SHP77 (cell line): ENCODE measurements at regions not wholly inside any gene's neighbourhood (a gene's known extent, or its start where the extent isn't known, plus 50 kb on each side); places are given as distances from the start of the nearest gene placed in this dataset.

Experiments used
- DNase-seq, 2 experiments: peaks; one replicate each; lab custom pipeline; 2025; lab: John Stamatoyannopoulos, UW

DNA sequence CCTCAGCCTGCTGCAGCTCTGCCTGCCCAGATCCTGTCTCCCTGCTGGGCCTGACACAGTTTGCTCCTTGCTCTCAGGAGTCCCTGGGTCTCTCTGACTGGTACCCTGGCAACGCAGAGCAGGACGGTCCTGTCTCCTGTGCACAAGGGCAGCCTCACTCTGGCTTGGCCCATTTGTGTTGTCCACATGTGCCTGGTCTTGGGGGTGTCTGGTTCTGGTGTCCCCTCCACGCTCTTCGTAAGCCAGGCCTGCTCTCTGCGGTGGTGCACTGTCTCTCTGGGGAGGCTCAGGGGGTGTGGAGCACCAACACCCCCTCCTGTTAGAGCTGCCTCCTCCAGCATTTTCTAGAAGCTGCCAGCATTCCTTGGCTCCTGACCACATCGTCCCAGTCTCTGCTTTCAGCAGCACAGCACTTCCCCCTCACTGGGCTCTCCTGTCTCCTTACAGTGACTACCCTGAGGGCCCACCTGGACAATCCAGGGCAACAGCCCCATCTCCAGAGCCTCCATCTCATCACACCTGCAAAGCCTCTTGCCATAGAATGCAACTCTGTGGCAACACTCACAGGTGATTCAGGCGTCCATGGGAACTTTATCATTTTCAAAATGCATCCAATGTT, 235.6 kb upstream of the HS6ST1 start:
- no peak for DNase-seq

DNA sequence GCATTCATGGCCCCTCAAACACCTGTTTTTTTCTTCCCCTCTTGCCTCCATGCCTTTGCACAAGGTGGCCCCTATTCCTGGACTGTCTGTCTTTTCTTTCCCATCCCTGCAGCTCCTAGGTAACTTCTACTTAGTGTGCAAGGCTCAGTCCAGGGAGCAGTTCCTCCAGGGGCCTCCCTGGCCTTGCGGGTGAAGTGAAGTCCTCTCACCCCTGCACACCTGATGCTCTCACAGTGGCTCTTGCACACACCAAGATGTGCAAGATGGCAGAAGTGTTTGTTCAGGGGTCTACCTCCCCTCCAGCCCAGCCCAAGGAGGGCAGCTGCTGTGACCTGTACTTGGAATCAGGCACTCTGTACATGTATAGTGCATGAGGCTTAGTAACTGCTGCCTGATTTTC, 236.8 kb upstream of the HS6ST1 start:
- no peak for DNase-seq

DNA sequence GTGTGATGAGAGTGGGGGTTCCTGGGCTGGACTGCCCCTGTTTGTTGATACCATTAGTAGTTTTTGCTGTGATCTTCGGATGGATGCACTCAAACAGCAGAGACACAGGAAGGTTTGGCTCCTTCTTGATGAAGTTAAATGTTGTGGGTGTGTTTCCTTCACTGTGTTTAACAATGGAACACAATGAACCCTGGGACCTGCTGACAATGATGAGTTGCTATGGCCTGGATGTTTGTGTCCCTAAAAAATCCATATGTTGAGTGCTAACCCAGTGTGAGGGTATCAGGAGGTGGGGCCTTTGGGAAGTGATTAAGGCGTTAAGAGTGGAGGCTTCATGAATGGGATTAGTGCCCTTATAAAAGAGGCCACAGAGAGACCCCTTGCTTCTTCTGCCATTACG, 237.4 kb upstream of the HS6ST1 start:
- DNase-seq = no peak

DNA sequence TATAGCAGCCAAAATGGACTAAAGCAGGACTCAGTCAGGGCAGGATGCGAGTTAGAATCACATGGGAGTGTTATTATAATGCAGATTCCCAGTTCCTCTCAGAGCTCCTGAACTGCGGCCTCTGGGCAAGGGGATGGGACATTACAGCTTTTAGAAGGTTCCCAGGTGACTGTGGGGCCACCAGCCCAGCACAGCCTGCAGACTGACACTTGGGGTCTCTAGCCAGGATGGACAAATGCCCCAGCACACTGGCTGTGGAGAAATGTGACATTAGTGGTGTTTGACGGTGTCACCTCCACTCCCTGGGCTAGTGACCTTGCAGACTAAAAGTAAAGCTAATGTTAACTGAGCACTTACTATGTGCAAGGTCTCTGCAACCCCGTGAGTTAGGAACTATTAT, 238.0 kb upstream of the HS6ST1 start:
- no peak for DNase-seq

DNA sequence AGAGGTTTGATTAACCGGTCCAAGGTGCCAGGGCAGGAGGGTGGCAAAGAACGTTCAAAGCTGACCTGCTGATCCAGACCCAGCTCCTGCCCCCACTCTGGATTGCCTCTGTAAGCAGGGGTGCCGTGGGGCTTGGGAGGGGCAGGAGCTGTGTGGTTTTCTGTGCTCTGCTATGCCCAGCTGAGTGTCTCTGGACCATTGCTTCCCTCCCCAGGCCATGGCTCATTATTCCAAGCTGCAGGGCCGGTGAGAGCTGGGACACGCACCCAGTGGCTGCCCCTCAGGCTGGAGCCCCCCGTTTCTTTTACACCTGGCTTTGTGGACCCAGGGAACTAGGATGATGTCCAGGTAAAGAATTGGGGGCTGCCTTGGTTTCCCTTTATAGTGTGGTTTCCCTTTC, 238.4 kb upstream of the HS6ST1 start:
- no peak for DNase-seq

DNA sequence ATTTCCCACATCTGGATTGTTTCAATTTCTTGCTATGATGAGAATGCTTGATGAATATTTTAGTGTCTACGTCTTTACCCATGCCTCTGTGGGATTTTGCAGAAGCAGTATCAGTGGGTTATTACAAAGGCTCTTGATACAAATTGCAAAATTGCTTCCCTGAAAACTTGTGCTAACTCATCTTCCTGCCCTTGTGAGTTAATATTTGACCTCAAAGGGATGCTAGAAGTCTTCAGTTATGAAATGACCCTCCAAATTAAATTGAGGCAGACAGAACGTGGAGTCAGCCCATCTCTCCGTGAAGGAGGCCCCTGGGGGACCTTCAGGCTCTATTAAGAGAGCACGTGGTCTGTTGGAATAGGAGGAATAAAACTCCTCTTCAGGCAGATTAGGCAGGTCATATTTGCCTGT, 239.2 kb upstream of the HS6ST1 start:
- no peak for DNase-seq

DNA sequence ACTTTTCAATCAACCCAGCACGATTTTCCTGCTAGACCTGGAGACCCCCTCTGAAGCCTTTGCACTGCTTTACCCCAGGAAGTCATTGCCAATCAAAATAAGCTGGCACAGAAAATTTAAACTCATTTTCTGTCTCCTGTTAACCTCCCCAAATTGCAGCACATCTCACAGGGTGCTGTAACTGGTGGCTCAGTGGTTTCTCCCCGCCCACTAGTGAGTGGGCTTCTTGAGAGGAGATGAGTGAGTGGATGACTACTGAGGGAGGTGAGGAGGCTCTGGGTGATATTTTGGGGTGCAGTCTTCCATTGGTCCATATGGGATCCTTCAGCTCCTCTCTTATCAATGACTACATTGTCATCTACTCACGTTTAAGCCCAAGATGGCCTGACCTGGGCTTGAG, 239.8 kb upstream of the HS6ST1 start:
- DNase-seq = no peak

DNA sequence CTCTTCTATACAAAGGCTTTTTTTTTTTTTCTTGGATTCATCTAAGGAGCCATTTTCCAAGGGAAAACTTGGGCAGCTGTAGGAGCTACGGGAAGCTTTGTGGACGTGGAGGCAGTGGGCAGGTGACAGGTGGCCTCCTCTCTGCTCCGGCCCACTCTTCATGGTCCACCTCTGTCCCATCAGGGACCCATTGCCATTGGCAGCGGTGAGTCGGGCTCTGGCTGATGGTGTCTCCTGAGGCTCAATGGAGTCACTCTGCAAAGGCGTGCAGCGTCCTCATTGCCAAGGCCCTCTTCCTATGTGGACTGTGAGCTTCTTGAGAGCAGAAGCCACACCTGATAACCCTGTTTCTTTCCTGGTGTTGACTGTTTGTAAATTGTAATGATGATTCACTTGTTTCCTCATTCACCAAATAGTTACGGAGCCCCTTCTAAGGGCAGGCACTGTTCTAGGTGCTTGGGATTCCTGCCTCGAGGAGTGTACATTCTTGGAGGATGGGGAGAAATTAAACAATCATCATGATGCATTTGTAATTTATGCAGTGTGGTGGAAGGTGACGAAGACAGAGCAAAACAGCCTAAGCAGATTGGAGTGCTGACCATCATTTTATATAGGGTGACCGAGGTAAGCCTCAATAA, 240.3 kb upstream of the HS6ST1 start:
- DNase-seq = no peak

DNA sequence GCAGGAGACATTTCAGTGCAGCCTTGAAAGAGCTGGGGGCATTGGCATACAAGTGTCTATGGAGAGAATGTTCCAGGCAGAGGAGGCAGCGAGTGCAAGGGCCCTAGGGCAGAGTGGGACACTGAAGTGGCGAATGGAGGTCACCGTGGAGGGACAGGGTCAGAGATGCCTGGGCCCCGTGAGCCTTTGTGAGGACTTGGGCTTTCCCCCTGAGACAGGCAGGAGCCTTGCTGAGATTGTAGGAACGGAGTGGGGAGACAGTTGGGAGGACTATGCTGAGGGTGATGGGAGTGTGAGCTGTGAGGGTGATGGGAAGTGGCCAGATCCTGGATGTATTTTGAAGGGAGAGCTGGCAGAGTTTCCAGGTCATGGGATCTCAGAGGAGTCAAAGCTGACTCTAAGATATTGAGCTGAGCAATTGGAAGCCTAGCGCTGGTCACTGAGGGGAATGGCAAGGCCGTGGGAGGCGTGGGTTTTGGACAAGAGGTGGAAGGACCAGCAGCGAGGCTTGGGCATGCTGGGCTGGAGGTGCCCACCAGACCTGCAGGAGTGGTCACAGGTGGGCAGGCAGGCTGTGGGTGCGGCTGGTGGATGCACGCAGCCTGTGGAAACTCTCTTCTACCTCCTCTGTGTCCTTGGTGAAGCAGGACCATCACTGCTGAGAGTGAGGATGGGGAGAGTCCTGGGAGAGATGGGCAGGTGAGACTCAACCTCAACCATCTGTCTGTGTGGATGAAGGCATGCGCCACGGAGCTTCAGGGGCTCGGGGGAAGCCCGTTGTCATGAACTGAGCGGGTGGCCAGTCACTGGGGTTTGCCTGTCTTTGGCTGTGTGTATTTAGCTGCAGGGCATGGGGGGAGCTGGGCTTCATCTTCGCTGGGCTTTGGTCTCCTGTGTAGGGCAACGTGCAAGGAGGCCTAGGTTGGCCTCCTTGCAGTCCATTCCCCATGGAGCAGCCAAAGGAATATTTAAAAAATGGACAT, 241.2 kb upstream of the HS6ST1 start:
- DNase-seq = no peak

DNA sequence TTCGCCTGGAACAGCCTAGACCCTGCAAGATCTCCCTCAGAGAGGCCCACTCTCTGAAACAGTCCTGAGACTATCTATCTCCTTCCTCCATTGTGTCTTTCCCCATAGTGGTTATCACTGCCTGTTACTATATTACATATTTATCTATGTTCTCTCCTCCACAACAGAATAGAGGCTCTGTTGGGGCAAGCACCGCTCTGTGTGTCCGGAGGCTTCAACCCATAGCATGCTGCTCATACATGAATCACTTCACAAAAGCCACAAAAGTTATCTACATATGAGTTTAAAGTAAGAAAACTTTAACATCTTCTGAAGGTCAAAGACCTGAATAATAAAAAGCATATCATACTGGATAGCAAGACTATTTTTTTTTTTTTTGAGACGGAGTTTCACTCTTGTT, 242.1 kb upstream of the HS6ST1 start:
- DNase-seq = no peak

DNA sequence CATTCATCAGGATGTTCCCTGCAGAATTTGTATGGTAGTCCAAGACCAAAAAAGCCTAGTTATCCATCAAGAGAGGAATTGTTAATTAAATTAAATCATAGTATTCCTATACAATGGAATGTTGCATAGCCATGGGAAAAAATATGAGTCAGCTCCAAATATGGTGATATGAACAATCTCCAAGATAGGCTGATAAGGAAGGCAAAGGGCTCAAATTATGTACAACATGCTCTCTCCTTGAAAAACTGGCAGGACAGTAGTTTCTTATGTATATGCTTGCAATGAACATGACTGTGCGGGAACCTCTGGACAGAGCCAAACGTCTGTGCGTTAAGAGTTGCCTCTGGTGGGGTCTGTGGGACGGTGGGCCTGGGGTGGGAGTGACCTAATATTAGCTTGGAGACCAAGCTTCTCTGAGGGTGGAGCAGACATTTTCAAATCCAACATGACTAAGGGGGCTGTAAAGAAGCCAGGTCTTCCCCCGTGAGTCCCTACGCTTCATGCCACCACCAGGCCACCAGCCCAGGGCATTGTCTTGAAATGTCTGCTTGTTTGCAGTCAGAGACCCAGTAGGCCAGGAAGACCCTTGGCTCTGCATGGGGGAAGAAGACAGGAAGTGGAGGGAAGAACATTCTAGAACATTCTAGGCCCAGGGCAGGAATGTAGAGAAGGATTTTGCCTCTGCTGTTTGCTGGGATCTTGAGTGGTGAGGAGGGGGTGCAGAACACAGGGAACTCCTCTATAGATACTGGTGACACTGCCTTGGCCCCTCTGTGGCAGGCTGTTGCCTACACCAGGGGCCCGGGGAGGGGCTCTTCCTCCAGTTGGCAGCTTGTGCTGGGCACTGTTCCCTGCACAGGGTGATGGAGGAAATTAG, 244.0 kb upstream of the HS6ST1 start:
- DNase-seq = no peak

DNA sequence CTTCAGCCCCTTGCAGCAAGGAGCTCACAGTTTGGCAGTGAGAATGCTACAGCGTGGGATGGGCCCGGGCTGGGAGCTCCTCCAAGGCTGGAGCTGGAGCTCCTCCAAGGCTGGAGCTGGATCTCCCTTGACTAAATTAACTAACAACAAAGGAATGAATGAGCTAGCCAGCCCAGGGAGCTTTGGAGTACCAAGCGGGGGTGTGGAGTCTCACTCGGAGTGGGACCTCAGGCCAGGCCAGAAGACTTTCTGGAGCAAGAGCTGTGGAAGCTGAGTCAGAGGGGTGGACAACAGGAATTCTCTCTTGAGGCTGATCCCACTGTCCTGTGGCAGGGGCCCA, 244.7 kb upstream of the HS6ST1 start:
- no peak for DNase-seq

DNA sequence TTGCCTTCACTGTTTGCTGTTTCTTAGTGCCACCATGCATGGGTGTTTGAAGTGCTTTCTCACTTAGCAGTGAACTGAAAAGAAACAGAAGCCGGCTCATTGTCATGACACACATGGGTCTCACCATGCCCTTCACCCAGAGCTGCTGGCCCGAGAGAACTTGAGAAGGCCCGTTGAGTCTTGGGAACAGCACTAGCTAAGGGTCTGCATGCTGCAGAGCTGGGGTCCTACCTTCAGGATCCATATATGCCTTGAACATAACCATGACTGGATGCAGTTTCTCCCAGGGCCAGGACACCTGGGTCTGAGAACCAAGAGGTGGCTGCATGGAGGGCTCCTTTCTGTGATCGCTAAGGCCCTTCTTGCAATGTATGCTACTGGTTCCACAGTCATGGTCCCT, 245.5 kb upstream of the HS6ST1 start:
- DNase-seq = no peak

DNA sequence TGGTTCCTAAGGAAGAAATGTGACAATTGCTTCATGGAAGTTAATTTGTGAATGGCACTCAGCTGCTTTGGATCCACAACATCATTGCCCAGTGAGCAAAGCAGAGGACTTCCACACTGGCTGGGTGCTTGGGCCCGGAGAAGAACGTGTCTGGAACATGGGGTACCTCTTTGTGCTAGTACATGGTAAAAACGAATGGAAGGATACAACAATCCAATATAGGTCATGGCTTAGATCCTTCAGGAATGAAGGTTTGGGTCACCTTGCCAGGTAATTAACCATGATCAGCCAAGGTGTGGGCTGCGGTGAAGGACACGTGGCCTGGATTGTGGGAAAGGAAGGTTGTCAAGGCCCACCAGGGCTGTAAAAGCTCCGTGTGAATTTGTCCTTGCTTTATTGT, 245.9 kb upstream of the HS6ST1 start:
- DNase-seq = no peak

DNA sequence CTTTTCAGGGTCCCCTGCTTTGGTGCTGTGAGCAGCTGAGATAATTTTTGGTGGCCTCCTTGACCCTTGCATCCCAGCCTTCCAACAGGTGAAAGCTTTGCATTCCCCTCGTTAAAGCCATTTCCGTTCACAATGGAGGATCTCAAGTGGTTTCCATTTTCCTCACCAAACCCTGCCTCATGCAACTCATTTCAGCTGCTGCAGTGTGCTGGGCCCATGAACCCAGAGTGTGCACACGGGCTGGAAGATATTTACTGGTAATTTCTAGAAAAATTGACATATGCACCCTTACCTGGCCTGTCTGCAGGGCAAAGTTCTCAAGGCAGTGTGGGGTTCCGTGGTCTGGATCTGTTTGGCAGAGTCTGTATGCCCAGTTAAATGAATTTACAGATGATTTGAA, 246.8 kb upstream of the HS6ST1 start:
- DNase-seq = no peak

DNA sequence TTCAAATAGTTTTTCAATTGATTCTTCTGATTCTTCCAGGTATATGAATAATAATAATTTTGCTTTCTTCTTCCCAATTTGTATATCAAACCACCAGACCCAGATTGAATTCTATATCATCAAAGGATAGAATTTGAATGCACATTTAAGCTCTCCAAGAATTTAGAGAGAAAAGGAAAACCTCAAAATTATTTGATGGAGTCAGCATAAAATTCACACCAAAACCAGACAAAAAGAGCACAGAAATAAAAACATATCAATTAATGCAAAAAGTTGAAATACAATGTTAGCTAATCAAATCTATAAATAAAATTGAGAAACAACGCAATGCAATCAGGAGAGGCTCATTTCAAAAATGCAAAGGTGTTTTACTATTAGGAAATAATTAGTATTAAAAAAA, 248.0 kb upstream of the HS6ST1 start:
- DNase-seq = no peak

DNA sequence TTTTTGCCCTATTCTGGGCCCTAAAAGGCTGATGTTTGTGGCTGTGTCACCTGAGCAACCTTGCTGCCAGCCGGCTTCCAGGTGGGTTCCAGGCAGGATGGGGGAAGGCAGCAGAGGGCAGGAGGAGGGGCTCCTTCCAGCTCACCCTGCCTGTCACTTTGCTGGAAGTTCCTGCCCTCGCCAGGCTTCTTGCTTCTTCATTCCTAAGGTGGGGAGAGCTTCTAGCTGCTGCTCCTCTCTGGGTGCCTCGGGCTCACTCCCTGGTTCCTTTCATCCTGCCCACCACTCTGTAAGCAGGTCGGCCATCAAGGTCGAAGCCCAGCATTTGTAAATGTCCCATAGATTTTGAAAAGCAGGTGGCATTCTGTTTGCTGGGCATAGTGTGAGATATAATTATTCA, 249.4 kb upstream of the HS6ST1 start:
- no peak for DNase-seq

DNA sequence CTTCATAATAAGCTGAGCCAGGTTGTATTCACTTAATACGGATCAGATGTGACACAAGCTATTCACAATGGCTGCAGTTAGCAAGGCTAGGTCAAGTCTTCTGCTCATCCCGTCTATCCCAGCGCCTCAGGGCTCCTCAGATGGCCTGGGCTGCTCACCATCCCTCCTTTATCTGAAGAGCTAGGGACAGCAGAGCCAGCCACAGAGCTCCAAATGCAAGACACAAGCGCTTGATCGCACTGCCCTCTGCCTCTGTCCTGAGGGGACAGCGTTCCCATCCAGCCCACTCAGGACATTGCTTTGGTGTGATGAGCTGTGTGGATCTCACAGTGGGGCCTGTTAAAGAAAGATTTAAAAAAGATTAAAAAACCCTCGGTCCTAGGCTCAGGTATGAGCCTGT, 254.4 kb upstream of the HS6ST1 start:
- DNase-seq = no peak

DNA sequence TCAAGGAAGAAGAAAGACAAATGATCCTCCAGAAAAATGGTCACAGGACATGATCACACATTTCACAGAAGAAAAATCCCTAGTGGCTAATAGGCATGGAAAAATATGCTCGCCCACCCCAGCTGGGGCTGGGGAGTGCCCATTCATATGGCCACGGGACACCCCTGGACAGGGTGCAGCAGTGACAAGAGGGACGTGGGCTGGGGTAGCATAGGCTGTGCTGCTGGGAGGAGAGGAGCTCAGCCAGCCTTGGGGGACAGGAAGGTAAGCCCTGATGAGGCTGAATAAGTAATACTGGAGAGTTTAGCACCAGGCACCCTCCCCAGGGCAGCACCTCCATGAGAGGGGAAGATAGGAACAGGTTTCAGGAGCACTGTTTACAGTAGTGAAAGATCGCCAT, 254.9 kb upstream of the HS6ST1 start:
- no peak for DNase-seq

DNA sequence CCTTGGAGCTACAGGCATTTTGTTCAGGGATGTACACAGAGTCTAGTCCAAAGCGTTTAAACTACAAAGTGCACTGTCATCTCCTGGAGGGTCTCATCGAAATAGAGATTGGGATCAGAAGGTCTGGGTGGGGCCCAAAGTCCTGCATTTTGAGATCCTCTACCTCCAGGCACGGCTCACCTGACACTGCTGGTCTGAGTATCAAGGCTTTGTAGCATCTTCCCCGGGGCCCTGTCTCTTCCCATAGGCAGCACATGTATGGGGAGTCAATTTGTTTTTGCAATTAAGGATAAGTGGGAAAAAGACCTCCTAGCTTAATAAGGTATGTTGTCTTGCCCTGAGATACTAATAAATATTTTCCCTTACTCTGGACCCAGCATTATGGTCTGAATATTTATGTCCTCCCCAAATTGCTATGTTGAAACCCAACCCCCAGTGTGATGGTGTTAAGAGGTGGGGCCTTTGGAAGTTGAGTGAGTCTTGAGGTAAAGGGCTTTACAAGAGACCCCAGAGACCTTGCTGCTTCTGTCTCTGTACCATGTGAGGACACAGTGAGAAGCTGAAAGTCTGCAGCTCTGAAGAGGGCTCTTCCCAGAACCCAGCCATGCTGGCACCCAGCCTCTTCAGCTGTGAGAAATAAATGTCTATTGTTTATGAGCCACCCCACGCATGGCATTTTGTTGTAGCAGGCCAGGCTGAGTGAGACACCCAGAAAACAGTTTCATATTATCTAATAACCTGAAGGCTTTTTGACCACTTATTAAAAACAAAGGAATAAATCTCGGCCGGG, 258.7 kb upstream of the HS6ST1 start:
- no peak for DNase-seq
